ENCODE measurements at regions not wholly inside any gene's neighbourhood (a gene's known extent, or its start where the extent isn't known, plus 50 kb on each side); places are given as distances from the start of the nearest gene placed in this dataset.

DNA sequence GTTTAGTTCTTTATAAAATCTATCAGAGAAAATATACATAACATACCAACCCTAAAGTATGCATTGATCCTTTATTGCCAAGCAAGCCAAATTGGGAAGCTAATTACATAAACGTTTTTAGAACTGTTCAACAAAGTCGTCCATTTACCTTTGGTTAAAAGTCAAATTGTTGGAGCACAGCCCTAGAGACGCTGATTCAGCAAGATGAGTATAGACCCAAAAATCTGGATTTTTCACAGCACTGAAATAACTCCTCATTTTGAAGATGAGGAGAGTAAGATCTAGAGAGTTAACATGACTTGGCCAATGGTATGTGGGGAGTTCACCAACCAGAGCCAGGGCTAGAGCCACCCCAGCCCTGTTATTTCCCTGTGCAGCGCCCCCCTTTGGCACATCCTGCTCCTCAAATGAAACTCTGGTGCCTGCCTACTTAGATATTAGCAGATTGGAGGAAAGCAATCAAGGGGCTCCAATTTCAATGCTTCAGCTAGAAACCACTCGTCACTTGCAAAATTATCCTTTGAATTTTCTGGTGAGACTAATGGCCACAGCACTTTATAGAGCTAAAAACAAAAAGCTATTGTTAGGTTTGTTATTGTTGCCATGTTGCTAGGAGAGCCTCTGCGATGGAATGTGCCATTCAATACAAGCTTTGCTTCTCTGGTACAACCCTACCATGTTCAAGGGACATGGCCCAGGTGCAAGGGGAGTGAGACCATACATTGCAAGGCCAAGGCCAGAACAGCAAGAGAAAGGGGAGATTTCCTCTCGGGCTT, 132.6 kb upstream of the ZEB1 start:
- no peak overlapping the region for H2BK5ac ChIP-seq (ENCODE audit: low read length)
- H3K4me3 ChIP-seq (ENCODE audit: low read length in 2 of 2) = no peak overlapping the region
- H3K9ac ChIP-seq (ENCODE audit: low read depth, low read length, poor library complexity) = no peak overlapping the region
- H3K4ac ChIP-seq (ENCODE audit: low read length) = no peak overlapping the region
- no peak overlapping the region for H2AK5ac ChIP-seq (ENCODE audit: low read depth, low read length)
- H3K27me3 ChIP-seq (ENCODE audit: control insufficient read depth in 3 of 3, insufficient read depth in 3 of 3, low read depth in 1 of 3, low read length in 3 of 3) = no peaks in the 10 kb centered on the region
- H3K9me3 ChIP-seq (replicated peaks in 1 of 2; ENCODE audit: control insufficient read depth in 2 of 2, insufficient read depth in 1 of 2, low read depth in 1 of 2, low read length in 2 of 2) = no peaks in the 10 kb centered on the region
- no peak overlapping the region for H2AFZ ChIP-seq (ENCODE audit: low read length)
- H2BK15ac ChIP-seq (ENCODE audit: low read length) = no peak overlapping the region
- no peak overlapping the region for H4K91ac ChIP-seq (ENCODE audit: low read depth, low read length, poor library complexity)
- DNase-seq (ENCODE audit: low spot score) = peak; percentile 57
- no peak overlapping the region for H2BK120ac ChIP-seq (ENCODE audit: low read depth, low read length)
- peaks cover 5 to 26% of the 10 kb centered on the region in 2 donors for H3K4me1 ChIP-seq (ENCODE audit: control insufficient read depth in 2 of 2, insufficient read depth in 1 of 2, low read depth in 1 of 2, low read length in 2 of 2)
- H3K14ac ChIP-seq (ENCODE audit: low read length) = no peak overlapping the region
- no CpG with 5 or more reads among the region's 7 CpGs for WGBS, 2 donors (ENCODE audit: extremely low coverage in 2 of 2, insufficient read length in 2 of 2, insufficient replicate concordance in 1 of 2)
- no peak overlapping the region for H2BK12ac ChIP-seq (ENCODE audit: low read length)
- no peak overlapping the region for H3K23ac ChIP-seq (ENCODE audit: low read depth, low read length, poor library complexity)
- no peaks in the 10 kb centered on the region for H3K36me3 ChIP-seq (replicated peaks in 1 of 2; ENCODE audit: control insufficient read depth in 2 of 2, insufficient read depth in 2 of 2, low read length in 2 of 2)
- H3K18ac ChIP-seq (ENCODE audit: low read length) = no peak overlapping the region
- H3K4me2 ChIP-seq (ENCODE audit: insufficient read depth, low read length, poor library complexity, severe bottlenecking) = no peak overlapping the region
- H4K8ac ChIP-seq (ENCODE audit: low read depth, low read length) = no peak overlapping the region
- H3K79me1 ChIP-seq (ENCODE audit: low read depth, low read length) = no peaks in the 10 kb centered on the region
- no peak overlapping the region for H3K27ac ChIP-seq (replicated peaks; ENCODE audit: low read length)

DNA sequence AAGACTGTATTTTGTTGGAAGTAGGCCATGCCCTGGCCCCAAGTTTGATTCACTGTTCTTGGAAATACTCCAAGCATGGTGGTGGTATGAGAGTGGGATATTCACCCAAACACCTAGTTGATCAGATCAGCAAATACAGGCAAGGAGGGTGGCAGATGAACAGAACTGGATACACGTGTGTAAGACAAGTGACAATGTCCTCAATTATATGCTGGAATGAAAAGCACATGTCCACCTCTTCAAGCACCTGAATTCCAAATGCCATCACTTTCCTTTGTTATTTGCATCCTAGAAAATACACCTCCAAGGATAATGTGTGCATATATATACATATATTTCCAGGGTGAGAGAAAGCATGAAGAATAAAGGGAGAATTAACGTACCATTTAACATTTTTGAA, 131.8 kb upstream of the ZEB1 start:
- no CpG with 5 or more reads among the region's 2 CpGs for whole genome bisulfite sequencing, 2 donors (ENCODE audit: extremely low coverage in 2 of 2, insufficient read length in 2 of 2, insufficient replicate concordance in 1 of 2)
- Histone ChIP-seq H2AFZ (ENCODE audit: low read length) (no peak overlapping the region), H3K4me1 (ENCODE audit: control insufficient read depth in 2 of 2, insufficient read depth in 1 of 2, low read depth in 1 of 2, low read length in 2 of 2) (peaks cover 5 to 26% of the 10 kb centered on the region in 2 donors), H3K23ac (ENCODE audit: low read depth, low read length, poor library complexity) (no peak overlapping the region), H3K14ac (ENCODE audit: low read length) (no peak overlapping the region), H3K36me3 (replicated peaks in 1 of 2; ENCODE audit: control insufficient read depth in 2 of 2, insufficient read depth in 2 of 2, low read length in 2 of 2) (no peaks in the 10 kb centered on the region), H3K18ac (ENCODE audit: low read length) (no peak overlapping the region), H2BK15ac (ENCODE audit: low read length) (no peak overlapping the region), H3K79me1 (ENCODE audit: low read depth, low read length) (no peaks in the 10 kb centered on the region), H3K4me2 (ENCODE audit: insufficient read depth, low read length, poor library complexity, severe bottlenecking) (no peak overlapping the region), H2BK120ac (ENCODE audit: low read depth, low read length) (no peak overlapping the region), H3K27me3 (ENCODE audit: control insufficient read depth in 3 of 3, insufficient read depth in 3 of 3, low read depth in 1 of 3, low read length in 3 of 3) (no peaks in the 10 kb centered on the region), H4K91ac (ENCODE audit: low read depth, low read length, poor library complexity) (no peak overlapping the region), H2AK5ac (ENCODE audit: low read depth, low read length) (no peak overlapping the region), H4K8ac (ENCODE audit: low read depth, low read length) (no peak overlapping the region), H3K4me3 (ENCODE audit: low read length in 2 of 2) (no peak overlapping the region), H2BK5ac (ENCODE audit: low read length) (no peak overlapping the region), H2BK12ac (ENCODE audit: low read length) (no peak overlapping the region), H3K9me3 (replicated peaks in 1 of 2; ENCODE audit: control insufficient read depth in 2 of 2, insufficient read depth in 1 of 2, low read depth in 1 of 2, low read length in 2 of 2) (no peaks in the 10 kb centered on the region), H3K4ac (ENCODE audit: low read length) (no peak overlapping the region), H3K9ac (ENCODE audit: low read depth, low read length, poor library complexity) (no peak overlapping the region), H3K27ac (replicated peaks; ENCODE audit: low read length) (no peak overlapping the region)
- no peak for DNase-seq (ENCODE audit: low spot score)

DNA sequence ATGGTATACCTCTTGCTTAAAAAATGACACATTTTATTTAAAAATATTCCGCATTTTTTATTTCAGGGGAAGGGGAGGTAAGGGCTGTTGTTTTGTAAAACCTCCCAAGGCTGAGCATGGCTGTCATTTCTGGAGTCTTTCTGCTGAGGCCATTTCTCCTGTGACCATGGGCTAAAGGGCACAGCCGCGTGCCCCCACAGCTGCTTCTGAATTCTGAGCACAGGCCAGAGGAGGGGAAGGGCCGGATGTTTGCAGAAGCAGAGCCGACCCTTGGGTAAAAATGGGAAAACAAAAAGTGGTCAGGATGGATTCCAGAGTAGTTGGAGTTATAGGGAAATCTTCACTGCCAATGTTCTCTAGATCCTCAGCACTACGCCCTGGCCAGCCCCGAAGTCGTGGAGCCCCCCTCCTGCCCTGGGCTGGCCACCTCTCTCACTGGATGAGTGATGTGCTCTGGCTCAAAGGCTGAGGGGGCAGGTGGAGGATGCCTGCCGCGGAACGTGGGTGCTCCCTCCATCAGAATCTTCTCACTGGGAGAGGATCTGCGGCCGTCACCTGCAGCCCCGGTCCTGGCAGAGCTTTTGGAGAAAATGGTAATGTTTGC, 131.3 kb upstream of the ZEB1 start:
- Histone ChIP-seq H3K27ac (replicated peaks; ENCODE audit: low read length) (no peak overlapping the region), H4K8ac (ENCODE audit: low read depth, low read length) (no peak overlapping the region), H2AK5ac (ENCODE audit: low read depth, low read length) (peak overlapping the region; percentile 50), H3K79me1 (ENCODE audit: low read depth, low read length) (no peaks in the 10 kb centered on the region), H3K9ac (ENCODE audit: low read depth, low read length, poor library complexity) (no peak overlapping the region), H3K4me1 (ENCODE audit: control insufficient read depth in 2 of 2, insufficient read depth in 1 of 2, low read depth in 1 of 2, low read length in 2 of 2) (peaks cover 5 to 26% of the 10 kb centered on the region in 2 donors), H3K9me3 (replicated peaks in 1 of 2; ENCODE audit: control insufficient read depth in 2 of 2, insufficient read depth in 1 of 2, low read depth in 1 of 2, low read length in 2 of 2) (no peaks in the 10 kb centered on the region), H3K18ac (ENCODE audit: low read length) (peak overlapping the region; percentile 72), H2BK12ac (ENCODE audit: low read length) (no peak overlapping the region), H4K91ac (ENCODE audit: low read depth, low read length, poor library complexity) (no peak overlapping the region), H3K4ac (ENCODE audit: low read length) (no peak overlapping the region), H3K23ac (ENCODE audit: low read depth, low read length, poor library complexity) (no peak overlapping the region), H3K14ac (ENCODE audit: low read length) (no peak overlapping the region), H3K4me3 (ENCODE audit: low read length in 2 of 2) (no peak overlapping the region), H2BK120ac (ENCODE audit: low read depth, low read length) (no peak overlapping the region), H2AFZ (ENCODE audit: low read length) (peak overlapping the region; percentile 41), H3K27me3 (ENCODE audit: control insufficient read depth in 3 of 3, insufficient read depth in 3 of 3, low read depth in 1 of 3, low read length in 3 of 3) (no peaks in the 10 kb centered on the region), H3K36me3 (replicated peaks in 1 of 2; ENCODE audit: control insufficient read depth in 2 of 2, insufficient read depth in 2 of 2, low read length in 2 of 2) (no peaks in the 10 kb centered on the region), H2BK5ac (ENCODE audit: low read length) (no peak overlapping the region), H2BK15ac (ENCODE audit: low read length) (no peak overlapping the region), H3K4me2 (ENCODE audit: insufficient read depth, low read length, poor library complexity, severe bottlenecking) (no peak overlapping the region)
- WGBS, 2 donors (ENCODE audit: extremely low coverage in 2 of 2, insufficient read length in 2 of 2, insufficient replicate concordance in 1 of 2) = no CpG with 5 or more reads among the region's 14 CpGs
- no peak for DNase-seq (ENCODE audit: low spot score)

DNA sequence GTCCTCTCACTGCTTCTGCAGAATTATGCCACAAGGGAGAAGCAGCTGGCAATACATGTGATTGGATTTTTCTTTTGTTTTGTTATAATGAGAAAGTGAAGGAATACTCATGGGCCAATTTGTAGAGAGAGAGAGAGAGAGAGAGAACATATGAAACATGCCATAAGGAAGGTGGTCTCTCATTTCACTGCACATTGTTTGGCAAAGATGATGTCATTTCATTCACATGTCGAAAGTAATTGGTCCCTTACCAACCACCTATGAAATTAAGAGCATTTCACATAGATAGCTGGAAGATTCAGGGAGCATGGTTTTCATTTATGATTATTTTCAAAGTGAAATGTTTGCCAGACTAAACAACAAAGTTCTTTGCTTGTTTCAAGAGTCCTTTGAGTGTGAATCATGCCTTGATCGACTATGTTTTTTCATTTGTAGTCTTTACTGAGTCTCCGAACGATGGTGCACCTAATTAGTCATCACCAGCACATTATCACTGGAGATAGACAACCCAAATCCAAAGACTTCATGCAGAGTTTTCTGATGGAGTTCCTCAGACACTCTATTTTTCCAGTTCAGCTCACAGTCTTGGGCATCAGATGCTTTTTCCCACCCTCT, 130.1 kb upstream of the ZEB1 start:
- Histone ChIP-seq H4K91ac (ENCODE audit: low read depth, low read length, poor library complexity) (no peak overlapping the region), H3K27me3 (ENCODE audit: control insufficient read depth in 3 of 3, insufficient read depth in 3 of 3, low read depth in 1 of 3, low read length in 3 of 3) (no peaks in the 10 kb centered on the region), H3K27ac (replicated peaks; ENCODE audit: low read length) (no peak overlapping the region), H3K79me1 (ENCODE audit: low read depth, low read length) (no peaks in the 10 kb centered on the region), H2BK12ac (ENCODE audit: low read length) (no peak overlapping the region), H2BK5ac (ENCODE audit: low read length) (no peak overlapping the region), H3K4me3 (ENCODE audit: low read length in 2 of 2) (no peak overlapping the region), H3K18ac (ENCODE audit: low read length) (peak overlapping the region; percentile 41), H3K36me3 (replicated peaks in 1 of 2; ENCODE audit: control insufficient read depth in 2 of 2, insufficient read depth in 2 of 2, low read length in 2 of 2) (no peaks in the 10 kb centered on the region), H3K9ac (ENCODE audit: low read depth, low read length, poor library complexity) (no peak overlapping the region), H4K8ac (ENCODE audit: low read depth, low read length) (no peak overlapping the region), H2BK120ac (ENCODE audit: low read depth, low read length) (no peak overlapping the region), H2BK15ac (ENCODE audit: low read length) (no peak overlapping the region), H2AK5ac (ENCODE audit: low read depth, low read length) (no peak overlapping the region), H3K9me3 (replicated peaks in 1 of 2; ENCODE audit: control insufficient read depth in 2 of 2, insufficient read depth in 1 of 2, low read depth in 1 of 2, low read length in 2 of 2) (no peaks in the 10 kb centered on the region), H3K4ac (ENCODE audit: low read length) (no peak overlapping the region), H3K23ac (ENCODE audit: low read depth, low read length, poor library complexity) (no peak overlapping the region), H2AFZ (ENCODE audit: low read length) (no peak overlapping the region), H3K4me1 (ENCODE audit: control insufficient read depth in 2 of 2, insufficient read depth in 1 of 2, low read depth in 1 of 2, low read length in 2 of 2) (peaks cover 6 to 26% of the 10 kb centered on the region in 2 donors), H3K14ac (ENCODE audit: low read length) (no peak overlapping the region), H3K4me2 (ENCODE audit: insufficient read depth, low read length, poor library complexity, severe bottlenecking) (no peak overlapping the region)
- no peak for DNase-seq (ENCODE audit: low spot score)
- WGBS, 2 donors (ENCODE audit: extremely low coverage in 2 of 2, insufficient read length in 2 of 2, insufficient replicate concordance in 1 of 2) = no CpG with 5 or more reads among the region's 4 CpGs
